ENCODE measurements at regions not wholly inside any gene's neighbourhood (a gene's known extent, or its start where the extent isn't known, plus 50 kb on each side); places are given as distances from the start of the nearest gene placed in this dataset.
"Not testable (repeated sequence)": the region's sequence is repeated elsewhere in the genome, so short reads cannot be mapped to it uniquely, and the experiment has no call there.

GRCh38 chr3:81998139-81998755 is 236.8 kb upstream of the GBE1 start:
- ChIA-PET CTCF (no interaction called here), POLR2A (no interaction called here)
- no peak for TF ChIP-seq FOXA1 (IDR thresholded peaks at IDR 0.05)
- TF ChIP-seq ZNF384 (IDR thresholded peaks at IDR 0.05): no peak
- no peak for TF ChIP-seq LEF1 (IDR thresholded peaks at IDR 0.05; ENCODE audit: borderline replicate concordance)
- no peak for TF ChIP-seq L3MBTL2 (conservative IDR thresholded peaks at IDR 0.05)
- no peak for TF ChIP-seq PKNOX1 (IDR thresholded peaks at IDR 0.05)
- TF ChIP-seq HDGF (IDR thresholded peaks at IDR 0.05; ENCODE audit: borderline replicate concordance): no peak
- TF ChIP-seq FOXM1 (IDR thresholded peaks at IDR 0.05; ENCODE audit: borderline replicate concordance): no peak
- no peak for DNase-seq (ENCODE audit: extremely low spot score)

- ChIA-PET POLR2A (no interaction called here), CTCF (no interaction called here)
- DNase-seq (ENCODE audit: extremely low spot score): no peak
- TF ChIP-seq FOXA1 (IDR thresholded peaks at IDR 0.05) (no peak), LEF1 (IDR thresholded peaks at IDR 0.05; ENCODE audit: borderline replicate concordance) (no peak), ZNF384 (IDR thresholded peaks at IDR 0.05) (no peak), NFRKB (IDR thresholded peaks at IDR 0.05) (no peak), L3MBTL2 (conservative IDR thresholded peaks at IDR 0.05) (no peak), SUZ12 (IDR thresholded peaks at IDR 0.05) (no peak), ARNT (IDR thresholded peaks at IDR 0.05) (no peak), ELF4 (IDR thresholded peaks at IDR 0.05) (no peak), CTBP1 (IDR thresholded peaks at IDR 0.05; ENCODE audit: borderline replicate concordance) (no peak), TARDBP (IDR thresholded peaks at IDR 0.05) (no peak), FOXM1 (IDR thresholded peaks at IDR 0.05; ENCODE audit: borderline replicate concordance) (no peak), FOXK2 (IDR thresholded peaks at IDR 0.05) (no peak), SP1 (IDR thresholded peaks at IDR 0.05) (no peak), PKNOX1 (IDR thresholded peaks at IDR 0.05) (no peak), HDGF (IDR thresholded peaks at IDR 0.05; ENCODE audit: borderline replicate concordance) (no peak), BHLHE40 (IDR thresholded peaks at IDR 0.05; ENCODE audit: borderline replicate concordance) (no peak)
Observed at GRCh38 chr3:81997390-81997789, 235.9 kb upstream of the GBE1 start.

GRCh38 chr3:81995329-81995728 is 233.9 kb upstream of the GBE1 start:
- CTCF ChIA-PET: no interaction called here
- POLR2A ChIA-PET: no interaction called here

GRCh38 chr3:81989758-81990157 is 228.3 kb upstream of the GBE1 start:
- DNase-seq (ENCODE audit: extremely low spot score): no peak
- TF ChIP-seq BHLHE40 (IDR thresholded peaks at IDR 0.05; ENCODE audit: borderline replicate concordance): no peak
- TF ChIP-seq SP1 (IDR thresholded peaks at IDR 0.05): no peak
- TF ChIP-seq L3MBTL2 (conservative IDR thresholded peaks at IDR 0.05): no peak
- no peak for TF ChIP-seq TARDBP (IDR thresholded peaks at IDR 0.05)
- TF ChIP-seq ZNF384 (IDR thresholded peaks at IDR 0.05): no peak
- ChIA-PET CTCF (no interaction called here), POLR2A (no interaction called here)

More at GRCh38 chr3:81995329-81995728, 233.9 kb upstream of the GBE1 start:
- TF ChIP-seq SP1 (IDR thresholded peaks at IDR 0.05) (no peak), L3MBTL2 (conservative IDR thresholded peaks at IDR 0.05) (no peak), FOXM1 (IDR thresholded peaks at IDR 0.05; ENCODE audit: borderline replicate concordance) (no peak), TARDBP (IDR thresholded peaks at IDR 0.05) (no peak), BHLHE40 (IDR thresholded peaks at IDR 0.05; ENCODE audit: borderline replicate concordance) (no peak), FOXA1 (IDR thresholded peaks at IDR 0.05) (no peak), SUZ12 (IDR thresholded peaks at IDR 0.05) (no peak), FOXK2 (IDR thresholded peaks at IDR 0.05) (no peak), PKNOX1 (IDR thresholded peaks at IDR 0.05) (no peak), LEF1 (IDR thresholded peaks at IDR 0.05; ENCODE audit: borderline replicate concordance) (no peak), NFRKB (IDR thresholded peaks at IDR 0.05) (no peak), CTBP1 (IDR thresholded peaks at IDR 0.05; ENCODE audit: borderline replicate concordance) (no peak), ZNF384 (IDR thresholded peaks at IDR 0.05) (no peak), ELF4 (IDR thresholded peaks at IDR 0.05) (no peak), ARNT (IDR thresholded peaks at IDR 0.05) (no peak), HDGF (IDR thresholded peaks at IDR 0.05; ENCODE audit: borderline replicate concordance) (no peak)
- DNase-seq (ENCODE audit: extremely low spot score): no peak

- CTCF ChIA-PET: no interaction called here
- POLR2A ChIA-PET: no interaction called here
Observed at GRCh38 chr3:81989274-81989673, 227.8 kb upstream of the GBE1 start.

GRCh38 chr3:81987412-81987811 is 226.0 kb upstream of the GBE1 start:
- CTCF ChIA-PET, POLR2A ChIA-PET: not testable (repeated sequence)

More at GRCh38 chr3:81989274-81989673, 227.8 kb upstream of the GBE1 start:
- DNase-seq (ENCODE audit: extremely low spot score): no peak
- TF ChIP-seq PKNOX1 (IDR thresholded peaks at IDR 0.05): no peak
- no peak for TF ChIP-seq ARNT (IDR thresholded peaks at IDR 0.05)
- TF ChIP-seq NFRKB (IDR thresholded peaks at IDR 0.05): no peak
- TF ChIP-seq CTBP1 (IDR thresholded peaks at IDR 0.05; ENCODE audit: borderline replicate concordance): no peak
- TF ChIP-seq L3MBTL2 (conservative IDR thresholded peaks at IDR 0.05): no peak
- no peak for TF ChIP-seq FOXM1 (IDR thresholded peaks at IDR 0.05; ENCODE audit: borderline replicate concordance)
- no peak for TF ChIP-seq ZNF384 (IDR thresholded peaks at IDR 0.05)
- no peak for TF ChIP-seq FOXA1 (IDR thresholded peaks at IDR 0.05)
- no peak for TF ChIP-seq FOXK2 (IDR thresholded peaks at IDR 0.05)
- no peak for TF ChIP-seq ELF4 (IDR thresholded peaks at IDR 0.05)
- TF ChIP-seq HDGF (IDR thresholded peaks at IDR 0.05; ENCODE audit: borderline replicate concordance): no peak

More at GRCh38 chr3:81987412-81987811, 226.0 kb upstream of the GBE1 start:
- not testable (repeated sequence) for DNase-seq (ENCODE audit: extremely low spot score)

Measured in HEK293T (cell line).